Central memory CD8-positive, alpha-beta T cell (primary cell): ENCODE measurements at regions not wholly inside any gene's neighbourhood (a gene's known extent, or its start where the extent isn't known, plus 50 kb on each side); places are given as distances from the start of the nearest gene placed in this dataset.

Experiments
- ATAC-seq: fragments of 150-1000 bp; cut with Tn5 transposase; replicated peaks from 2 replicates; pipeline ENCODE4 v1.10.0; 2022; ENCODE audit warnings: mild to moderate bottlenecking, moderate FRiP score, moderate number of reproducible peaks; ENCODE audit not compliant: poor library complexity, severe bottlenecking; ENCODE audit errors: extremely low read depth
- DNase-seq, 2 donors: peaks; one replicate each; pipeline ENCODE4 v3.0.0; 2021; ENCODE audit warnings: low spot score in 2 of 2
- H3K27ac Mint-ChIP-seq: one replicate; pipeline ENCODE4 v1.8.0; 2022; ENCODE audit warnings: low read depth, mild to moderate bottlenecking, moderate library complexity, mixed read lengths
- H3K27me3 Mint-ChIP-seq: one replicate; pipeline ENCODE4 v1.8.0; 2022; ENCODE audit warnings: mixed read lengths
- H3K36me3 Mint-ChIP-seq: one replicate; pipeline ENCODE4 v1.8.0; 2022; ENCODE audit warnings: mild to moderate bottlenecking, moderate library complexity, mixed read lengths; ENCODE audit not compliant: insufficient read depth
- H3K4me1 Mint-ChIP-seq: one replicate; pipeline ENCODE4 v1.8.0; 2022; ENCODE audit warnings: mixed read lengths
- H3K4me3 Mint-ChIP-seq: one replicate; pipeline ENCODE4 v1.8.0; 2022; ENCODE audit warnings: mild to moderate bottlenecking, moderate library complexity, mixed read lengths
- H3K9me3 Mint-ChIP-seq: one replicate; pipeline ENCODE4 v1.8.0; 2022; ENCODE audit warnings: mixed read lengths

- Mint-ChIP-seq H3K36me3 (no peaks in the 10 kb centered on the region), H3K4me1 (no peaks in the 10 kb centered on the region), H3K4me3 (no peak overlapping the region), H3K27me3 (peaks cover 29% of the 10 kb centered on the region), H3K27ac (no peak overlapping the region), H3K9me3 (no peaks in the 10 kb centered on the region)
- ATAC-seq = no peak
- DNase-seq = no peak
Observed at GRCh38 chr1:87620807-87621206, 292.1 kb downstream of the LMO4 start.

GRCh38 chr1:87629673-87630072 is 301.0 kb downstream of the LMO4 start:
- Mint-ChIP-seq H3K27ac (no peak overlapping the region), H3K4me3 (no peak overlapping the region), H3K36me3 (no peaks in the 10 kb centered on the region), H3K27me3 (no peaks in the 10 kb centered on the region), H3K9me3 (peaks cover 4% of the 10 kb centered on the region), H3K4me1 (no peaks in the 10 kb centered on the region)
- DNase-seq (no peak), ATAC-seq (no peak)

GRCh38 chr1:87632232-87632631 is 303.6 kb downstream of the LMO4 start:
- DNase-seq = no peak
- H3K27me3 Mint-ChIP-seq = no peaks in the 10 kb centered on the region
- H3K4me3 Mint-ChIP-seq = no peak overlapping the region
- no peaks in the 10 kb centered on the region for H3K36me3 Mint-ChIP-seq
- H3K27ac Mint-ChIP-seq = no peak overlapping the region
- no peaks in the 10 kb centered on the region for H3K4me1 Mint-ChIP-seq
- no peak for ATAC-seq
- H3K9me3 Mint-ChIP-seq = peaks cover 4% of the 10 kb centered on the region

GRCh38 chr1:87636198-87636892 is 307.7 kb downstream of the LMO4 start:
- peaks cover 4% of the 10 kb centered on the region for H3K9me3 Mint-ChIP-seq
- peaks cover 10% of the 10 kb centered on the region for H3K27me3 Mint-ChIP-seq
- no peak for DNase-seq
- ATAC-seq = no peak
- H3K4me3 Mint-ChIP-seq = no peak overlapping the region
- H3K36me3 Mint-ChIP-seq = no peaks in the 10 kb centered on the region
- no peaks in the 10 kb centered on the region for H3K4me1 Mint-ChIP-seq
- H3K27ac Mint-ChIP-seq = no peak overlapping the region

- no peaks in the 10 kb centered on the region for H3K36me3 Mint-ChIP-seq
- H3K27me3 Mint-ChIP-seq = peaks cover 23% of the 10 kb centered on the region
- no peaks in the 10 kb centered on the region for H3K4me1 Mint-ChIP-seq
- DNase-seq (no peak), ATAC-seq (no peak)
- H3K9me3 Mint-ChIP-seq = no peaks in the 10 kb centered on the region
- no peak overlapping the region for H3K27ac Mint-ChIP-seq
- no peak overlapping the region for H3K4me3 Mint-ChIP-seq
Observed at GRCh38 chr1:87638636-87639035, 310.0 kb downstream of the LMO4 start.

- H3K9me3 Mint-ChIP-seq = no peaks in the 10 kb centered on the region
- DNase-seq (no peak), ATAC-seq (no peak)
- H3K27ac Mint-ChIP-seq = no peak overlapping the region
- H3K4me3 Mint-ChIP-seq = no peak overlapping the region
- H3K27me3 Mint-ChIP-seq = peaks cover 23% of the 10 kb centered on the region
- H3K36me3 Mint-ChIP-seq = no peaks in the 10 kb centered on the region
- no peaks in the 10 kb centered on the region for H3K4me1 Mint-ChIP-seq
Observed at GRCh38 chr1:87641996-87642395, 313.3 kb downstream of the LMO4 start.

GRCh38 chr1:87642581-87643221 is 314.0 kb downstream of the LMO4 start:
- no peak for ATAC-seq
- H3K27ac Mint-ChIP-seq = no peak overlapping the region
- DNase-seq = no peak
- no peaks in the 10 kb centered on the region for H3K9me3 Mint-ChIP-seq
- no peaks in the 10 kb centered on the region for H3K36me3 Mint-ChIP-seq
- H3K27me3 Mint-ChIP-seq = peaks cover 23% of the 10 kb centered on the region
- no peak overlapping the region for H3K4me3 Mint-ChIP-seq
- H3K4me1 Mint-ChIP-seq = no peaks in the 10 kb centered on the region

GRCh38 chr1:87644033-87644578 is 315.4 kb downstream of the LMO4 start:
- H3K4me1 Mint-ChIP-seq = no peaks in the 10 kb centered on the region
- no peaks in the 10 kb centered on the region for H3K9me3 Mint-ChIP-seq
- DNase-seq (no peak), ATAC-seq (no peak)
- no peaks in the 10 kb centered on the region for H3K36me3 Mint-ChIP-seq
- peaks cover 23% of the 10 kb centered on the region for H3K27me3 Mint-ChIP-seq
- no peak overlapping the region for H3K4me3 Mint-ChIP-seq
- H3K27ac Mint-ChIP-seq = no peak overlapping the region

GRCh38 chr1:87644579-87645190 is 316.0 kb downstream of the LMO4 start:
- H3K4me1 Mint-ChIP-seq = no peaks in the 10 kb centered on the region
- no peak overlapping the region for H3K4me3 Mint-ChIP-seq
- DNase-seq (no peak), ATAC-seq (no peak)
- no peaks in the 10 kb centered on the region for H3K9me3 Mint-ChIP-seq
- no peak overlapping the region for H3K27ac Mint-ChIP-seq
- H3K27me3 Mint-ChIP-seq = peaks cover 28% of the 10 kb centered on the region
- no peaks in the 10 kb centered on the region for H3K36me3 Mint-ChIP-seq

- H3K36me3 Mint-ChIP-seq = no peaks in the 10 kb centered on the region
- no peak overlapping the region for H3K4me3 Mint-ChIP-seq
- DNase-seq (no peak), ATAC-seq (no peak)
- H3K27me3 Mint-ChIP-seq = peaks cover 16% of the 10 kb centered on the region
- no peaks in the 10 kb centered on the region for H3K4me1 Mint-ChIP-seq
- no peak overlapping the region for H3K27ac Mint-ChIP-seq
- no peaks in the 10 kb centered on the region for H3K9me3 Mint-ChIP-seq
Observed at GRCh38 chr1:87647430-87648177, 318.9 kb downstream of the LMO4 start.

- Mint-ChIP-seq H3K27me3 (peaks cover 16% of the 10 kb centered on the region), H3K27ac (no peak overlapping the region), H3K4me1 (no peaks in the 10 kb centered on the region), H3K36me3 (no peaks in the 10 kb centered on the region), H3K4me3 (no peak overlapping the region), H3K9me3 (no peaks in the 10 kb centered on the region)
- DNase-seq (no peak), ATAC-seq (no peak)
Observed at GRCh38 chr1:87648323-87649119, 319.8 kb downstream of the LMO4 start.

- peaks cover 16% of the 10 kb centered on the region for H3K27me3 Mint-ChIP-seq
- H3K27ac Mint-ChIP-seq = no peak overlapping the region
- ATAC-seq (no peak), DNase-seq (no peak)
- no peaks in the 10 kb centered on the region for H3K4me1 Mint-ChIP-seq
- H3K36me3 Mint-ChIP-seq = no peaks in the 10 kb centered on the region
- no peak overlapping the region for H3K4me3 Mint-ChIP-seq
- H3K9me3 Mint-ChIP-seq = no peaks in the 10 kb centered on the region
Observed at GRCh38 chr1:87650306-87650705, 321.6 kb downstream of the LMO4 start.
